H1 (cell line): ENCODE measurements at regions not wholly inside any gene's neighbourhood (a gene's known extent, or its start where the extent isn't known, plus 50 kb on each side); places are given as distances from the start of the nearest gene placed in this dataset.

Source experiments
- CTCF ChIA-PET: fragments of 300-600 bp; sonication (Branson Sonifier 250); formaldehyde crosslinking; loops from one replicate; lab custom pipeline; 2021; ENCODE audit not compliant: partially characterized antibody; lab: Charles Lee
- POLR2A ChIA-PET: fragments of 300-600 bp; sonication (Branson Sonifier 250); formaldehyde crosslinking; loops from one replicate; lab custom pipeline; 2021; ENCODE audit warnings: inconsistent platforms; ENCODE audit not compliant: partially characterized antibody; lab: Charles Lee
- DNase-seq, 2 experiments: peaks; one replicate each; pipeline versions ENCODE4 v3.0.0 to v3.0.0-alpha.2; 2010 to 2022; ENCODE audit warnings: low spot score in 2 of 2, low read depth in 1 of 2, mixed read lengths in 1 of 2
- FAIRE-seq: peaks from 2 replicates; lab custom pipeline; 2011; peaks lifted over from hg19 to GRCh38; lab: Jason Lieb, UNC
- H2AFZ ChIP-seq: 2 replicates; pipeline ENCODE4 v1.8.1; 2012; ENCODE audit warnings: low read length, inconsistent platforms
- H2AK5ac ChIP-seq: 2 replicates; pipeline ENCODE4 v1.6.1; 2013; ENCODE audit warnings: low read depth, low read length
- H2BK120ac ChIP-seq: replicated peaks from 2 replicates; pipeline ENCODE3; 2013; ENCODE audit warnings: low read depth, low read length, inconsistent platforms
- H2BK12ac ChIP-seq: 2 replicates; pipeline ENCODE4 v1.6.1; 2013; ENCODE audit warnings: low read depth, low read length
- H2BK15ac ChIP-seq: 2 replicates; pipeline ENCODE4 v1.6.1; 2013; ENCODE audit warnings: low read length
- H2BK20ac ChIP-seq: 2 replicates; pipeline ENCODE4 v1.6.1; 2013; ENCODE audit warnings: low read length
- H2BK5ac ChIP-seq: 2 replicates; pipeline ENCODE4 v1.6.1; 2013; ENCODE audit warnings: low read depth, low read length
- H3K14ac ChIP-seq: 2 replicates; pipeline ENCODE4 v1.6.1; 2013; ENCODE audit warnings: inconsistent platforms; ENCODE audit not compliant: insufficient read length
- H3K18ac ChIP-seq: 2 replicates; pipeline ENCODE4 v1.6.1; 2013; ENCODE audit warnings: low read length; ENCODE audit errors: extremely low read depth
- H3K23ac ChIP-seq: 2 replicates; pipeline ENCODE4 v1.6.1; 2013; ENCODE audit warnings: inconsistent platforms; ENCODE audit not compliant: insufficient read length
- H3K23me2 ChIP-seq: 2 replicates; pipeline ENCODE4 v1.6.1; 2013; ENCODE audit warnings: low read depth, low read length
- H3K27ac ChIP-seq: 2 replicates; pipeline ENCODE4 v1.6.1; 2011; ENCODE audit warnings: low read depth, low read length, inconsistent platforms
- H3K27me3 ChIP-seq, 4 experiments: replicated peaks in 1 of 4; 1 replicate in 1 of 4; 2 replicates in 3 of 4; pipeline versions ENCODE4 v1.6.1 to v1.8.1; 2011 to 2013; ENCODE audit warnings: low read length in 3 of 4, mild to moderate bottlenecking in 3 of 4, inconsistent platforms in 2 of 4, mixed read lengths in 2 of 4, moderate library complexity in 1 of 4; ENCODE audit not compliant: control insufficient read depth in 3 of 4, insufficient read depth in 3 of 4; ENCODE audit errors: extremely low read depth in 1 of 4
- H3K36me3 ChIP-seq, 4 experiments: 2 replicates each; pipeline versions ENCODE4 v1.6.1 to v1.8.1; 2011 to 2013; ENCODE audit warnings: mild to moderate bottlenecking in 4 of 4, low read length in 3 of 4, moderate library complexity in 2 of 4, control low read depth in 1 of 4, inconsistent platforms in 1 of 4; ENCODE audit not compliant: insufficient read depth in 4 of 4, control insufficient read depth in 2 of 4
- H3K4ac ChIP-seq: replicated peaks from 2 replicates; pipeline ENCODE3; 2013; ENCODE audit warnings: low read length, low read depth, mixed read lengths, inconsistent platforms; ENCODE audit not compliant: insufficient read length
- H3K4me1 ChIP-seq, 4 experiments: replicated peaks in 1 of 4; 1 replicate in 1 of 4; 2 replicates in 3 of 4; pipeline versions ENCODE4 v1.6.1 to v1.8.1; 2011 to 2013; ENCODE audit warnings: low read length in 3 of 4, inconsistent platforms in 2 of 4, mixed read lengths in 1 of 4; ENCODE audit not compliant: insufficient read depth in 4 of 4, control insufficient read depth in 3 of 4
- H3K4me2 ChIP-seq, 2 experiments: 2 replicates each; pipeline versions ENCODE4 v1.6.1 to v1.8.1; 2011 to 2013; ENCODE audit warnings: low read depth in 2 of 2, low read length in 2 of 2, control low read depth in 1 of 2, inconsistent platforms in 1 of 2, mild to moderate bottlenecking in 1 of 2; ENCODE audit not compliant: insufficient read depth in 1 of 2
- H3K4me3 ChIP-seq, 4 experiments: fragments of 200-600, 300-600 bp in 1 of 4; sonication (generic), shearing (Covaris generic), sonication (Bioruptor Twin) in 1 of 4; 2 replicates each; pipeline versions ENCODE4 v1.5.1 to v1.8.1; 2011 to 2016; ENCODE audit warnings: low read length in 4 of 4, low read depth in 3 of 4, control low read depth in 2 of 4, inconsistent platforms in 2 of 4, mild to moderate bottlenecking in 2 of 4, mixed read lengths in 1 of 4, moderate library complexity in 1 of 4; ENCODE audit not compliant: insufficient read depth in 2 of 4; ENCODE audit errors: extremely low read depth in 1 of 4
- H3K56ac ChIP-seq: replicated peaks from 2 replicates; pipeline ENCODE3; 2013; ENCODE audit warnings: low read depth, mild to moderate bottlenecking, mixed read lengths, low read length, inconsistent platforms; ENCODE audit not compliant: insufficient read length
- H3K79me1 ChIP-seq: 2 replicates; pipeline ENCODE4 v1.6.1; 2013; ENCODE audit warnings: low read depth, low read length, control low read depth
- H3K79me2 ChIP-seq, 2 experiments: 2 replicates each; pipeline versions ENCODE4 v1.6.1 to v1.8.1; 2012 to 2013; ENCODE audit warnings: low read length in 2 of 2, mild to moderate bottlenecking in 2 of 2, inconsistent platforms in 1 of 2; ENCODE audit not compliant: insufficient read depth in 2 of 2, control insufficient read depth in 1 of 2
- H3K9ac ChIP-seq, 4 experiments: replicated peaks in 1 of 4; 1 replicate in 1 of 4; 2 replicates in 3 of 4; pipeline versions ENCODE4 v1.6.1 to v1.8.1; 2011 to 2013; ENCODE audit warnings: low read depth in 3 of 4, low read length in 3 of 4, control low read depth in 2 of 4, mild to moderate bottlenecking in 2 of 4, moderate library complexity in 2 of 4, inconsistent platforms in 1 of 4; ENCODE audit errors: extremely low read depth in 1 of 4
- H3K9me3 ChIP-seq, 2 experiments: 2 replicates each; pipeline versions ENCODE4 v1.6.1 to v1.8.1; 2012 to 2013; ENCODE audit warnings: mild to moderate bottlenecking in 2 of 2, moderate library complexity in 2 of 2, control low read depth in 1 of 2, inconsistent platforms in 1 of 2, low read depth in 1 of 2, low read length in 1 of 2, mixed read lengths in 1 of 2; ENCODE audit not compliant: insufficient read depth in 2 of 2
- H4K20me1 ChIP-seq, 2 experiments: replicated peaks in 1 of 2; 2 replicates each; pipeline versions ENCODE3 to v1.8.1; 2011 to 2013; ENCODE audit warnings: inconsistent platforms in 2 of 2, low read length in 2 of 2, mild to moderate bottlenecking in 1 of 2; ENCODE audit not compliant: insufficient read depth in 2 of 2, control insufficient read depth in 1 of 2
- H4K5ac ChIP-seq: 2 replicates; pipeline ENCODE4 v1.6.1; 2013; ENCODE audit warnings: low read length, low read depth, mixed read lengths, inconsistent platforms; ENCODE audit not compliant: insufficient read length
- H4K8ac ChIP-seq: 2 replicates; pipeline ENCODE4 v1.8.0; 2013; ENCODE audit warnings: mild to moderate bottlenecking, moderate library complexity, low read length, inconsistent platforms; ENCODE audit not compliant: insufficient read depth; ENCODE audit errors: extremely low read depth
- H4K91ac ChIP-seq: replicated peaks from 2 replicates; pipeline ENCODE3; 2013; ENCODE audit warnings: low read length, mixed read lengths, inconsistent platforms; ENCODE audit not compliant: insufficient read length
- CHD1 ChIP-seq: IDR thresholded peaks from 2 replicates; pipeline ENCODE4 v1.6.1; 2012; ENCODE audit warnings: low read depth, low read length, improper control_type of control experiment
- CHD2 ChIP-seq: IDR thresholded peaks from 2 replicates; pipeline ENCODE4 v1.6.1; 2012; ENCODE audit warnings: low read length, improper control_type of control experiment
- EP300 ChIP-seq, 2 experiments: IDR thresholded peaks; 1 replicate in 1 of 2; 2 replicates in 1 of 2; pipeline ENCODE4 v1.6.1; 2011 to 2012; ENCODE audit warnings: low read depth in 2 of 2, low read length in 2 of 2, mild to moderate bottlenecking in 2 of 2, borderline replicate concordance in 1 of 2, inconsistent platforms in 1 of 2, moderate library complexity in 1 of 2
- MAFK ChIP-seq: IDR thresholded peaks from 2 replicates; pipeline ENCODE4 v1.6.1; 2012; ENCODE audit warnings: low read depth, mild to moderate bottlenecking, improper control_type of control experiment, low read length
- NRF1 ChIP-seq: IDR thresholded peaks from 2 replicates; pipeline ENCODE4 v1.6.1; 2011; ENCODE audit warnings: mild to moderate bottlenecking, low read depth, low read length, improper control_type of control experiment
- POU5F1 ChIP-seq: IDR thresholded peaks from 2 replicates; pipeline ENCODE4 v1.6.1; 2011; ENCODE audit warnings: low read depth, mild to moderate bottlenecking, low read length, moderate library complexity
- SIN3A ChIP-seq, 2 experiments: IDR thresholded peaks in 1 of 2; conservative IDR thresholded peaks in 1 of 2; 2 replicates each; pipeline ENCODE4 v1.6.1; 2011 to 2012; ENCODE audit warnings: low read length in 2 of 2, improper control_type of control experiment in 1 of 2, low read depth in 1 of 2, mild to moderate bottlenecking in 1 of 2
- SIRT6 ChIP-seq: IDR thresholded peaks from one replicate; pipeline ENCODE4 v1.7.1; 2012; ENCODE audit warnings: low read length, inconsistent platforms
- SP2 ChIP-seq: IDR thresholded peaks from 2 replicates; pipeline ENCODE4 v1.6.1; 2012; ENCODE audit warnings: mild to moderate bottlenecking, low read length, inconsistent platforms
- SUZ12 ChIP-seq: fragments of 200-600 bp; sonication (generic); IDR thresholded peaks from 2 replicates; pipeline ENCODE4 v1.6.1; 2012; ENCODE audit warnings: mild to moderate bottlenecking, inconsistent platforms, low read length, moderate library complexity, mixed read lengths
- TAF7 ChIP-seq: optimal IDR thresholded peaks from 2 replicates; pipeline ENCODE3; 2011; ENCODE audit warnings: low read depth, mild to moderate bottlenecking, inconsistent platforms, low read length, moderate library complexity, borderline replicate concordance
- TCF12 ChIP-seq: IDR thresholded peaks from 2 replicates; pipeline ENCODE4 v1.6.1; 2011; ENCODE audit warnings: low read depth, mild to moderate bottlenecking, low read length
- TEAD4 ChIP-seq: IDR thresholded peaks from 2 replicates; pipeline ENCODE4 v1.6.1; 2012; ENCODE audit warnings: low read depth, low read length, inconsistent platforms, mixed read lengths
- WGBS, 2 experiments: shearing (Covaris generic) in 1 of 2; methylation state at CpG; one replicate each; pipeline versions ENCODE4 v1.1.6 to v1.1.7; 2013 to 2015; ENCODE audit warnings: low lambda C conversion rate in 2 of 2, mixed read lengths in 2 of 2, inconsistent platforms in 1 of 2, low coverage in 1 of 2, missing lambda C conversion rate in 1 of 2; ENCODE audit not compliant: insufficient replicate concordance in 2 of 2, insufficient coverage in 1 of 2, insufficient read length in 1 of 2; ENCODE audit errors: extremely low coverage in 1 of 2, missing lambda C conversion rate in 1 of 2; 5-methylcytosine and 5-hydroxymethylcytosine counted together

GRCh38 chr3:105984837-105985236 lies 116.0 kb upstream of the CBLB start:
- no peak overlapping the region for H3K23ac ChIP-seq
- WGBS, 2 experiments, result 83% methylated on average over 1 of the region's 1 CpG; no CpG with 5 or more reads in 1 of the 2 experiments
- H3K4ac ChIP-seq, result no peak overlapping the region
- POLR2A ChIA-PET, result no interaction called here
- no peaks in the 10 kb centered on the region for H3K79me2 ChIP-seq
- no peak overlapping the region for H2BK120ac ChIP-seq
- no peak overlapping the region for H2BK15ac ChIP-seq
- no peak overlapping the region for H4K91ac ChIP-seq
- H3K18ac ChIP-seq, result no peak overlapping the region
- H4K5ac ChIP-seq, result no peak overlapping the region
- H4K20me1 ChIP-seq, result no peaks in the 10 kb centered on the region
- peaks cover 0 to 4% of the 10 kb centered on the region in 2 experiments; a peak in 1 of 4 replicates for H3K9me3 ChIP-seq
- TF ChIP-seq CHD2 (no peak), TAF7 (no peak), CHD1 (no peak), EP300 (IDR thresholded peaks at IDR 0.05; ENCODE audit: borderline replicate concordance in 1 of 2, low read depth in 2 of 2, low read length in 2 of 2) (no peak), SP2 (no peak), SIN3A (conservative IDR thresholded peaks at IDR 0.05 in 1 of 2, IDR thresholded peaks at IDR 0.05 in 1 of 2; ENCODE audit: low read depth in 1 of 2, low read length in 2 of 2) (no peak), SUZ12 (no peak), MAFK (no peak), TCF12 (no peak), SIRT6 (no peak), NRF1 (no peak), TEAD4 (no peak), POU5F1 (no peak)
- no peak overlapping the region for H3K56ac ChIP-seq
- no peaks in the 10 kb centered on the region for H3K4me1 ChIP-seq
- CTCF ChIA-PET, result no interaction called here
- H2BK5ac ChIP-seq, result no peak overlapping the region
- H3K4me2 ChIP-seq, result no peak overlapping the region
- H2BK20ac ChIP-seq, result no peak overlapping the region
- no peak for FAIRE-seq
- no peak overlapping the region for H3K9ac ChIP-seq
- H2AK5ac ChIP-seq, result no peak overlapping the region
- H3K27me3 ChIP-seq, result no peaks in the 10 kb centered on the region
- no peak overlapping the region for H3K4me3 ChIP-seq
- H2BK12ac ChIP-seq, result no peak overlapping the region
- DNase-seq, result no peak
- H3K27ac ChIP-seq, result no peak overlapping the region
- no peaks in the 10 kb centered on the region for H3K79me1 ChIP-seq
- H3K36me3 ChIP-seq, result no peaks in the 10 kb centered on the region; a peak in 2 of 8 replicates
- H3K23me2 ChIP-seq, result no peaks in the 10 kb centered on the region
- no peak overlapping the region for H3K14ac ChIP-seq
- no peak overlapping the region for H4K8ac ChIP-seq
- no peak overlapping the region for H2AFZ ChIP-seq
